DOHH2 (cell line): ENCODE measurements at regions not wholly inside any gene's neighbourhood (a gene's known extent, or its start where the extent isn't known, plus 50 kb on each side); places are given as distances from the start of the nearest gene placed in this dataset.
"Not testable (repeated sequence)": the region's sequence is repeated elsewhere in the genome, so short reads cannot be mapped to it uniquely, and the experiment has no call there.

Source experiments
- H3F3A ChIP-seq: fragments of 200-600 bp; sonication (generic), shearing (Covaris generic); 2 replicates; pipeline ENCODE4 v1.6.0; 2016; ENCODE audit warnings: antibody characterized with exemption, mild to moderate bottlenecking; ENCODE audit not compliant: control insufficient read depth, insufficient read depth
- H3K27ac ChIP-seq: fragments of 200-600 bp; sonication (generic); 2 replicates; pipeline ENCODE4 v1.5.1; 2014; ENCODE audit warnings: low read depth, mild to moderate bottlenecking, low read length, moderate library complexity
- H3K27me3 ChIP-seq: fragments of 200-600 bp; sonication (generic); 2 replicates; pipeline ENCODE4 v1.6.1; 2014; ENCODE audit warnings: mild to moderate bottlenecking, low read length, mixed read lengths; ENCODE audit not compliant: control insufficient read depth
- H3K36me3 ChIP-seq: fragments of 200-600 bp; sonication (generic); 2 replicates; pipeline ENCODE4 v1.6.1; 2014; ENCODE audit warnings: mild to moderate bottlenecking, low read length, moderate library complexity, mixed read lengths; ENCODE audit not compliant: control insufficient read depth
- H3K4me1 ChIP-seq: fragments of 200-600 bp; sonication (generic); 2 replicates; pipeline ENCODE4 v1.6.1; 2014; ENCODE audit warnings: mild to moderate bottlenecking, low read length, mixed read lengths; ENCODE audit not compliant: control insufficient read depth
- H3K4me2 ChIP-seq: fragments of 200-600 bp; sonication (generic); 2 replicates; pipeline ENCODE4 v1.6.0; 2014; ENCODE audit warnings: mild to moderate bottlenecking, low read length, moderate library complexity
- H3K4me3 ChIP-seq: fragments of 200-600 bp; sonication (generic); 2 replicates; pipeline ENCODE4 v1.5.1; 2014; ENCODE audit warnings: mild to moderate bottlenecking, low read length, mixed read lengths
- H3K79me2 ChIP-seq: fragments of 200-600 bp; sonication (generic); 2 replicates; pipeline ENCODE4 v1.6.1; 2014; ENCODE audit warnings: mild to moderate bottlenecking, low read length, mixed read lengths; ENCODE audit not compliant: control insufficient read depth
- H3K9me2 ChIP-seq: fragments of 200-600 bp; sonication (generic); replicated peaks from 2 replicates; pipeline ENCODE4 v1.6.1; 2014; ENCODE audit warnings: mild to moderate bottlenecking, low read length, mixed read lengths; ENCODE audit not compliant: control insufficient read depth
- H3K9me3 ChIP-seq: fragments of 200-600 bp; sonication (generic); 2 replicates; pipeline ENCODE4 v1.6.1; 2014; ENCODE audit warnings: antibody characterized with exemption, low read length, mixed read lengths; ENCODE audit not compliant: control insufficient read depth, insufficient read depth
- H4K20me1 ChIP-seq: fragments of 200-600 bp; sonication (generic); 2 replicates; pipeline ENCODE4 v1.6.0; 2014; ENCODE audit warnings: low read depth, mild to moderate bottlenecking, antibody characterized with exemption, low read length, moderate library complexity; ENCODE audit not compliant: control insufficient read depth, insufficient read depth
- CTCF ChIP-seq: fragments of 200-600 bp; sonication (generic); IDR thresholded peaks from one replicate; pipeline ENCODE4 v1.5.1; 2014; ENCODE audit warnings: antibody characterized with exemption, mild to moderate bottlenecking, low read depth, low read length; ENCODE audit not compliant: poor library complexity, severe bottlenecking
- EZH2phosphoT487 ChIP-seq: fragments of 200-600 bp; sonication (generic); IDR thresholded peaks from 2 replicates; pipeline ENCODE4 v1.6.1; 2017; ENCODE audit warnings: borderline replicate concordance, mild to moderate bottlenecking, antibody characterized with exemption, low read length, moderate library complexity, mixed read lengths

DNA sequence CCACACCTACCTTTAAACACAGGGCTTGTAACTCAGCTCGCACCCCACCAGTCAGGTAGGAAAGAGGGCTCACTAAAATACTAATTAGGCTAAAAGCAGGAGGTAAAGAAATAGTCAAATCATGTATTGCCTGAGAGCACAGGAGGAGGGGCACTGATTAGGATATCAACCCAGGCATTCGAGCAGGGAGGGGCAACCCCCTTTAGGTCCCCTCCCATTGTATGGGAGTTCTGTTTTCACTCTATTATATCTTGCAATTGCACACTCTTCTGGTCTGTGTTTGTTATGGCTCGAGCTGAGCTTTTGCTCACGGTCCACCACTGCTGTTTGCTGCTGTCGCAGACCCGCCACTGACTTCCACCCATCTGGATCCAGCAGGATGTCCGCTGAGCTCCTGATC, 657.2 kb downstream of the PRIM2 start:
- no peaks in the 10 kb centered on the region for H3K27me3 ChIP-seq
- no peak overlapping the region for H3K4me2 ChIP-seq
- H3K9me2 ChIP-seq, result no peaks in the 10 kb centered on the region
- no peaks in the 10 kb centered on the region for H3K4me1 ChIP-seq
- TF ChIP-seq CTCF (no peak), EZH2phosphoT487 (no peak)
- no peaks in the 10 kb centered on the region for H3F3A ChIP-seq
- no peaks in the 10 kb centered on the region for H3K36me3 ChIP-seq
- no peaks in the 10 kb centered on the region for H4K20me1 ChIP-seq
- no peak overlapping the region for H3K4me3 ChIP-seq
- no peaks in the 10 kb centered on the region for H3K79me2 ChIP-seq
- H3K27ac ChIP-seq, result no peak overlapping the region
- H3K9me3 ChIP-seq, result no peaks in the 10 kb centered on the region

- not testable (repeated sequence) for H3K9me2 ChIP-seq, H3K9me3 ChIP-seq, H3K36me3 ChIP-seq, H3K27me3 ChIP-seq, H3K4me1 ChIP-seq, H3K27ac ChIP-seq, H3K4me3 ChIP-seq, H4K20me1 ChIP-seq, H3K79me2 ChIP-seq, H3K4me2 ChIP-seq, H3F3A ChIP-seq
Measured at GRCh38 chr6:57975127-57975526, 657.7 kb downstream of the PRIM2 start.

DNA sequence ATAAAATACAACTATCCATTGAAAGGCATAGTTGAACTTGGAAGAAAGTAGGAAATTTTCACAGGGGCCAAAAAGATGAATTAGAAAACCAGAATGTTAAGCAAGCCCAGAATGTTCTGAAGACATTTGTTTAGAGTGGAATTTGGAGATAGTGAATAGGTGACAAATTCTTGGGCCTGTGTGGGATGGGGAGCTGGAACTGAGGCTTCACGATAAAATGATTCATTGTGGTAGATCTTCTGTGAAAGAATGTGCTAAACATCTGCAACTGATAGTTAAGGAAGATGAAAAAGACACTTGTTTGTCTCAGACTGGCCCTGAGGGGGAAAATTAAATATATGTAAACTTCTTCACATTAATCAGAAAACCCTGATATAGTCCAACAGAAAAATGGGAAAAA, 658.9 kb downstream of the PRIM2 start:
- not testable (repeated sequence) for H3K79me2 ChIP-seq, H4K20me1 ChIP-seq, H3K4me1 ChIP-seq, H3K27me3 ChIP-seq, H3K9me2 ChIP-seq, H3F3A ChIP-seq, H3K4me3 ChIP-seq, H3K9me3 ChIP-seq, H3K27ac ChIP-seq, H3K36me3 ChIP-seq, H3K4me2 ChIP-seq

- not testable (repeated sequence) for H3K27ac ChIP-seq
Measured at GRCh38 chr6:57983603-57984002, 666.2 kb downstream of the PRIM2 start.

DNA sequence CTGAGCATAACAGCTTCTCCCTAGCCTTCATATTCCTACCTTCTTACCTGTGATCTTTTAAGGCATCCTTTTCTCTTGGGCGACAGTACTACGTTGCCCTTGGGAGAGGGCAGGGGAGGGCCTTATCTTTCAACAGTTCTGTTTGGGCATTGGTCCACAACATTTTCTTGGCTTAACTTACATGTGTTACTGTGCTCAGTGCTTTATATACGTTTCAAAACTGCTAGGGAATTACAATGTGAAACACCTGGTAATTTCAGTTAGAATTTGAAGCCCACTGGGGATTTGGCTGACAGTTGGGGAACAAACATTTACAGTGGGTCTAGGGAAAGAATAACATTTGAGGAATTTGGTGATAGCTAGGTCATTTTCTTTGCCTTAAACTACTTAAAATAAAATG, 667.1 kb downstream of the PRIM2 start:
- not testable (repeated sequence) for H3K4me2 ChIP-seq, H3K4me1 ChIP-seq, H3K36me3 ChIP-seq

More at GRCh38 chr6:57983603-57984002, 666.2 kb downstream of the PRIM2 start:
- H3K4me3 ChIP-seq, H4K20me1 ChIP-seq, H3F3A ChIP-seq, H3K36me3 ChIP-seq, H3K4me1 ChIP-seq, H3K27me3 ChIP-seq, H3K9me3 ChIP-seq, H3K9me2 ChIP-seq, H3K79me2 ChIP-seq, H3K4me2 ChIP-seq: not testable (repeated sequence)

DNA sequence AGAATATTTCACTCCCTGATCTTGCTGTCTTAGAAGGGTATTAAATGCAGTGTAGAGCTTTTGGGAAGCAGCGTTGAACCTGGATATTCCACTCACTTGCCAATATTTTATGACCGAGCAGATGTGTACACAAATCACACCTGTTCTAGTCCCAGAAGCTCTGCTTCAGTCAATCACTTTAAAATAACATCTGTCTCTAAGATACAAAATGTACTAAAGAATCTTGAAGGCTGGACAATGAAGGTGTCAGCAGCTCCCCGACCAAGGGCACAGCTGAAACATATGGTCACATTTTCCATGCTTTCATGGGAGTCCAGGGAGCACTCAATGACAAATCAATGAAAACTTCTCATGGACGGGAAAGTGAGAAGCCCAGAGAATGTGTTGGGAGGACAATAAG, 668.3 kb downstream of the PRIM2 start:
- not testable (repeated sequence) for H3K36me3 ChIP-seq, H3K4me1 ChIP-seq, H3K9me3 ChIP-seq, H3K4me2 ChIP-seq, H3F3A ChIP-seq, H3K27me3 ChIP-seq, H3K79me2 ChIP-seq, H3K4me3 ChIP-seq, H4K20me1 ChIP-seq, H3K27ac ChIP-seq, H3K9me2 ChIP-seq

More for the DNA sequence above, 667.1 kb downstream of the PRIM2 start:
- not testable (repeated sequence) for H3K9me2 ChIP-seq, H4K20me1 ChIP-seq, H3K27me3 ChIP-seq, H3K79me2 ChIP-seq, H3K27ac ChIP-seq, H3K9me3 ChIP-seq, H3K4me3 ChIP-seq, H3F3A ChIP-seq

DNA sequence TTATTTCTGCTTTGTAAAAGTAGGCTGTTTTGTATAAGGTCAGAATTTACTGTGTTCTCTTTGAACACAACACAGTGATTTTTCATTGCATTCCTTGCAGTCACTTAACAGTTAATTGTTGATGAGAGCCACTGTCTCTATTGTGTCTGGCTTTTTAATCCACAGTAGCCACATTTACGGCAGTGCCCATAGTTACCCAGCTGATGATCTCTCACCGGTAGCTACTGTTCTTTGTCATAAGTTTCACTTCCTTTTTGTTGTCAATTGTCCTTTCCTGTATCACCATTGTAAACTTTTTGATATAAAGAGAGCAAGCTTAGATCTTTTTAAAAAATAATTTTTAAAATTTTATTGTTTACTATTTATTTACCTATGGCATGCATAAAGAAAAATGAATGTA, 669.2 kb downstream of the PRIM2 start:
- not testable (repeated sequence) for H3K27ac ChIP-seq, H3K36me3 ChIP-seq, H4K20me1 ChIP-seq, H3K4me3 ChIP-seq, H3K4me1 ChIP-seq, H3K79me2 ChIP-seq, H3K9me3 ChIP-seq, H3F3A ChIP-seq, H3K9me2 ChIP-seq, H3K4me2 ChIP-seq, H3K27me3 ChIP-seq
